K562 (cell line): ENCODE measurements at regions not wholly inside any gene's neighbourhood (a gene's known extent, or its start where the extent isn't known, plus 50 kb on each side); places are given as distances from the start of the nearest gene placed in this dataset.

ENCODE experiments used
- MAFG ChIP-seq: fragments of 450-650 bp; conservative IDR thresholded peaks from 2 replicates; pipeline ENCODE4 v1.6.1; 2016; ENCODE audit warnings: missing genetic modification characterization, missing compliant biosample characterization
- ZFP30 ChIP-seq: fragments of 250-450 bp; sonication (Bioruptor Pico); IDR thresholded peaks from 2 replicates; pipeline ENCODE4 v1.8.0; 2022; ENCODE audit warnings: moderate library complexity, mild to moderate bottlenecking, inconsistent platforms, borderline replicate concordance
- ZNF140 ChIP-seq: fragments of 250-450 bp; sonication (Bioruptor Pico); IDR thresholded peaks from 2 replicates; pipeline ENCODE4 v1.8.0; 2021; ENCODE audit warnings: moderate library complexity, mild to moderate bottlenecking, inconsistent platforms
- TF ChIP-seq, protein P1 (sequence below): fragments of 450-650 bp; conservative IDR thresholded peaks from 2 replicates; pipeline ENCODE4 v1.6.1; 2016; ENCODE audit warnings: missing genetic modification characterization, low read depth, mild to moderate bottlenecking, control low read depth, missing compliant biosample characterization
- TF ChIP-seq, protein P2 (sequence below): sonication (generic); formaldehyde crosslinking; IDR thresholded peaks from 2 replicates; pipeline ENCODE4 v1.8.0; 2023; ENCODE audit warnings: mild to moderate bottlenecking, missing genetic modification reagents

DNA sequence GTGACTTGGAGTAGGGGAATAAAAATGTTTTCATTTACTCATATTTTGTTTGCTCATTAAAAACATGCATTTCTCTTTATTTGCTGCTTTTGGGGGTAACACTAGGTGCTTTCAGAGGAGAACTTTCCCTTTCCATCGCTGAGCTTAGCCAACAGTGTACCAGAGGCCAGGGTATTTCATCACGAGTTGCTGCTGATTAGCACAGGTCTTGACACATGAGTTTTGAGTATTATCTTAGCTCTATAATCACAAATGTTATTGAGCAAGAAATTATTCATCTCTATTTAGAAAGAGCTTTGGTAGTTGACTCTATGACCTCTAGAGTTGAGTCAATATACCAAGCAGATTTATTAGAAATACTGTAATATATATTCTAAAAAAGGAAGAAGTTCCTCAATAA, 375.9 kb downstream of the NXPH1 start:
- TF ChIP-seq ZFP30 = no peak
- TF ChIP-seq, protein P1, sequence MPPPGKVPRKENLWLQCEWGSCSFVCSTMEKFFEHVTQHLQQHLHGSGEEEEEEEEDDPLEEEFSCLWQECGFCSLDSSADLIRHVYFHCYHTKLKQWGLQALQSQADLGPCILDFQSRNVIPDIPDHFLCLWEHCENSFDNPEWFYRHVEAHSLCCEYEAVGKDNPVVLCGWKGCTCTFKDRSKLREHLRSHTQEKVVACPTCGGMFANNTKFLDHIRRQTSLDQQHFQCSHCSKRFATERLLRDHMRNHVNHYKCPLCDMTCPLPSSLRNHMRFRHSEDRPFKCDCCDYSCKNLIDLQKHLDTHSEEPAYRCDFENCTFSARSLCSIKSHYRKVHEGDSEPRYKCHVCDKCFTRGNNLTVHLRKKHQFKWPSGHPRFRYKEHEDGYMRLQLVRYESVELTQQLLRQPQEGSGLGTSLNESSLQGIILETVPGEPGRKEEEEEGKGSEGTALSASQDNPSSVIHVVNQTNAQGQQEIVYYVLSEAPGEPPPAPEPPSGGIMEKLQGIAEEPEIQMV = no peak
- TF ChIP-seq MAFG (tag) = no peak
- no peak for TF ChIP-seq ZNF140 (CRISPR knock-in tag)
- TF ChIP-seq, protein P2, sequence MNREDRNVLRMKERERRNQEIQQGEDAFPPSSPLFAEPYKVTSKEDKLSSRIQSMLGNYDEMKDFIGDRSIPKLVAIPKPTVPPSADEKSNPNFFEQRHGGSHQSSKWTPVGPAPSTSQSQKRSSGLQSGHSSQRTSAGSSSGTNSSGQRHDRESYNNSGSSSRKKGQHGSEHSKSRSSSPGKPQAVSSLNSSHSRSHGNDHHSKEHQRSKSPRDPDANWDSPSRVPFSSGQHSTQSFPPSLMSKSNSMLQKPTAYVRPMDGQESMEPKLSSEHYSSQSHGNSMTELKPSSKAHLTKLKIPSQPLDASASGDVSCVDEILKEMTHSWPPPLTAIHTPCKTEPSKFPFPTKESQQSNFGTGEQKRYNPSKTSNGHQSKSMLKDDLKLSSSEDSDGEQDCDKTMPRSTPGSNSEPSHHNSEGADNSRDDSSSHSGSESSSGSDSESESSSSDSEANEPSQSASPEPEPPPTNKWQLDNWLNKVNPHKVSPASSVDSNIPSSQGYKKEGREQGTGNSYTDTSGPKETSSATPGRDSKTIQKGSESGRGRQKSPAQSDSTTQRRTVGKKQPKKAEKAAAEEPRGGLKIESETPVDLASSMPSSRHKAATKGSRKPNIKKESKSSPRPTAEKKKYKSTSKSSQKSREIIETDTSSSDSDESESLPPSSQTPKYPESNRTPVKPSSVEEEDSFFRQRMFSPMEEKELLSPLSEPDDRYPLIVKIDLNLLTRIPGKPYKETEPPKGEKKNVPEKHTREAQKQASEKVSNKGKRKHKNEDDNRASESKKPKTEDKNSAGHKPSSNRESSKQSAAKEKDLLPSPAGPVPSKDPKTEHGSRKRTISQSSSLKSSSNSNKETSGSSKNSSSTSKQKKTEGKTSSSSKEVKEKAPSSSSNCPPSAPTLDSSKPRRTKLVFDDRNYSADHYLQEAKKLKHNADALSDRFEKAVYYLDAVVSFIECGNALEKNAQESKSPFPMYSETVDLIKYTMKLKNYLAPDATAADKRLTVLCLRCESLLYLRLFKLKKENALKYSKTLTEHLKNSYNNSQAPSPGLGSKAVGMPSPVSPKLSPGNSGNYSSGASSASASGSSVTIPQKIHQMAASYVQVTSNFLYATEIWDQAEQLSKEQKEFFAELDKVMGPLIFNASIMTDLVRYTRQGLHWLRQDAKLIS (CRISPR knock-in tag) = no peak
